OCI-LY1 (cell line): ENCODE measurements at regions not wholly inside any gene's neighbourhood (a gene's known extent, or its start where the extent isn't known, plus 50 kb on each side); places are given as distances from the start of the nearest gene placed in this dataset.

Source experiments
- H2AFZ ChIP-seq: fragments of 200-600 bp; sonication (generic), shearing (Covaris generic); 2 replicates; pipeline ENCODE4 v1.6.0; 2014; ENCODE audit warnings: antibody characterized with exemption, mild to moderate bottlenecking, low read length
- H3F3A ChIP-seq: fragments of 200-600 bp; sonication (generic), shearing (Covaris generic); 2 replicates; pipeline ENCODE4 v1.6.0; 2014; ENCODE audit warnings: mild to moderate bottlenecking, antibody characterized with exemption, low read length, moderate library complexity; ENCODE audit not compliant: insufficient read depth
- H3K27ac ChIP-seq: fragments of 200-600 bp; sonication (generic); 2 replicates; pipeline ENCODE4 v1.5.1; 2014; ENCODE audit warnings: low read length, mixed run types, mild to moderate bottlenecking, low read depth; ENCODE audit not compliant: poor library complexity, severe bottlenecking
- H3K27me3 ChIP-seq: fragments of 200-600 bp; sonication (generic); 2 replicates; pipeline ENCODE4 v1.6.0; 2014; ENCODE audit warnings: antibody characterized with exemption, mild to moderate bottlenecking, low read length, moderate library complexity; ENCODE audit not compliant: insufficient read depth
- H3K36me3 ChIP-seq: fragments of 200-600 bp; sonication (generic); 2 replicates; pipeline ENCODE4 v1.6.1; 2014; ENCODE audit warnings: mild to moderate bottlenecking, antibody characterized with exemption, low read length, moderate library complexity, mixed read lengths; ENCODE audit not compliant: insufficient read depth
- H3K4me1 ChIP-seq: fragments of 200-600 bp; sonication (generic); 2 replicates; pipeline ENCODE4 v1.5.1; 2014; ENCODE audit warnings: mild to moderate bottlenecking, low read length, moderate library complexity; ENCODE audit not compliant: insufficient read depth, severe bottlenecking
- H3K4me2 ChIP-seq: fragments of 200-600 bp; sonication (generic), shearing (Covaris generic); 2 replicates; pipeline ENCODE4 v1.6.1; 2014; ENCODE audit warnings: low read length
- H3K4me3 ChIP-seq: fragments of 200-600 bp; sonication (generic); 2 replicates; pipeline ENCODE4 v1.5.1; 2014; ENCODE audit warnings: low read length, low read depth, mild to moderate bottlenecking, mixed read lengths; ENCODE audit not compliant: poor library complexity, severe bottlenecking
- H3K79me2 ChIP-seq: fragments of 200-600 bp; shearing (Covaris generic); 2 replicates; pipeline ENCODE4 v1.6.1; 2016; ENCODE audit warnings: mixed run types, low read length, mixed read lengths; ENCODE audit not compliant: insufficient read depth
- H3K9ac ChIP-seq: fragments of 200-600 bp; sonication (generic), shearing (Covaris generic); 2 replicates; pipeline ENCODE4 v1.6.1; 2014; ENCODE audit warnings: mild to moderate bottlenecking, low read length, mixed read lengths
- H3K9me2 ChIP-seq: fragments of 200-600 bp; sonication (generic), shearing (Covaris generic); 2 replicates; pipeline ENCODE4 v1.6.1; 2014; ENCODE audit warnings: low read depth, mild to moderate bottlenecking, low read length, mixed read lengths
- H3K9me3 ChIP-seq: fragments of 200-600 bp; shearing (Covaris generic); 2 replicates; pipeline ENCODE4 v1.6.1; 2014; ENCODE audit warnings: low read length, mixed read lengths
- H4K20me1 ChIP-seq: fragments of 200-600 bp; sonication (generic), shearing (Covaris generic); 2 replicates; pipeline ENCODE4 v1.6.0; 2016; ENCODE audit warnings: mild to moderate bottlenecking, low read length; ENCODE audit not compliant: insufficient read depth
- EZH2 ChIP-seq: fragments of 200-600 bp; sonication (generic), shearing (Covaris generic); IDR thresholded peaks from 2 replicates; pipeline ENCODE4 v1.8.0; 2017; ENCODE audit warnings: borderline replicate concordance, mixed run types, mild to moderate bottlenecking, antibody characterized with exemption, low read length, moderate library complexity, mixed read lengths
- TF ChIP-seq, protein P1 (sequence below): fragments of 200-600 bp; sonication (generic), shearing (Covaris generic); IDR thresholded peaks from 2 replicates; pipeline ENCODE4 v1.5.1; 2017; ENCODE audit warnings: mild to moderate bottlenecking, antibody characterized with exemption, low read length, moderate library complexity, mixed read lengths

DNA sequence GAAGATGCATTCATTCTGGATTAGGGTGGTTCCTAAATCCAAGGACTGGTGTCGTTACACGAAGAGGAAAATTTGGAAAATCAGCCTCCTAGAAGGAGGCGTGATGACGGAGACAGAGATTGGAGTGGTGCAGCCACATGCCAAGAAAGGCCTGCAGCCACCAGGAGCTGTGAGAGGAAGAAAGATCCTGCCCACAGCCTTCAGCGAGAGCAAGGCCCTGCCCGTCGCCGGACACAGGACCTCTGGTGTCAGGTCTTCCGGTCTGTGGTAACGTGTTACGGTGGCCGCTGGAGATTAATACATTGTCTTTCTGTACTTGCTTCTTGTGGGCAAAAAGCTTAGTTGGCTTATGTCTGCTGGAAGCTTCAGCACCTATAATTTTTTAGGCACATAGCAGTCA, 1045.8 kb downstream of the BRD1 start:
- Histone ChIP-seq H3K4me3 (no peak overlapping the region), H3K36me3 (no peaks in the 10 kb centered on the region; the same call in 1 of the 2 replicates), H3K79me2 (no peaks in the 10 kb centered on the region), H3K9me2 (no peaks in the 10 kb centered on the region), H3K4me2 (no peak overlapping the region), H3K27ac (no peak overlapping the region), H3K9ac (no peak overlapping the region), H3F3A (no peaks in the 10 kb centered on the region), H3K9me3 (no peaks in the 10 kb centered on the region), H4K20me1 (no peaks in the 10 kb centered on the region), H3K27me3 (no peaks in the 10 kb centered on the region), H3K4me1 (no peaks in the 10 kb centered on the region), H2AFZ (no peak overlapping the region)
- TF ChIP-seq, protein P1, sequence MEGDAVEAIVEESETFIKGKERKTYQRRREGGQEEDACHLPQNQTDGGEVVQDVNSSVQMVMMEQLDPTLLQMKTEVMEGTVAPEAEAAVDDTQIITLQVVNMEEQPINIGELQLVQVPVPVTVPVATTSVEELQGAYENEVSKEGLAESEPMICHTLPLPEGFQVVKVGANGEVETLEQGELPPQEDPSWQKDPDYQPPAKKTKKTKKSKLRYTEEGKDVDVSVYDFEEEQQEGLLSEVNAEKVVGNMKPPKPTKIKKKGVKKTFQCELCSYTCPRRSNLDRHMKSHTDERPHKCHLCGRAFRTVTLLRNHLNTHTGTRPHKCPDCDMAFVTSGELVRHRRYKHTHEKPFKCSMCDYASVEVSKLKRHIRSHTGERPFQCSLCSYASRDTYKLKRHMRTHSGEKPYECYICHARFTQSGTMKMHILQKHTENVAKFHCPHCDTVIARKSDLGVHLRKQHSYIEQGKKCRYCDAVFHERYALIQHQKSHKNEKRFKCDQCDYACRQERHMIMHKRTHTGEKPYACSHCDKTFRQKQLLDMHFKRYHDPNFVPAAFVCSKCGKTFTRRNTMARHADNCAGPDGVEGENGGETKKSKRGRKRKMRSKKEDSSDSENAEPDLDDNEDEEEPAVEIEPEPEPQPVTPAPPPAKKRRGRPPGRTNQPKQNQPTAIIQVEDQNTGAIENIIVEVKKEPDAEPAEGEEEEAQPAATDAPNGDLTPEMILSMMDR = no peak
- no peak for TF ChIP-seq EZH2

DNA sequence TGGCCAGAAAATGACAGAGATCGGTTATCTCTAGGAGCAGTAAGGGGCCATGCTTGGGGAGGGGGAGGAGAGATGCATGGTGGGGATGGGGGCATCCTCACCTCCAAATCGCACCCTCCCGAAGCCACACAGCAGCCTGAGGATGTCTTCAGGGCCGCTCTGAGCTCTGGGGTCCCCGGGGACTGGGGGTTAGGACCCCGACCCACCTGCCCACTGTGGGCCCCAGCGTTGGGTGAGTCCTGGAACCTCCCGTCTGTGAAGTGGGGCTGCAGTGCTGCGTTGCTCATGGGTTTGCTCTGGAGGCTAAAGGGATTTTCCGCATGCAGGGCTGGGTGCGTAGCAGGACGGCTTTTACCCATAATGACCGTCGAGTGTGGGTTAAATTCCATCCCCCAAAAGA, 1046.3 kb downstream of the BRD1 start:
- Histone ChIP-seq H3K27ac (no peak overlapping the region), H3K79me2 (no peaks in the 10 kb centered on the region), H3K36me3 (no peaks in the 10 kb centered on the region; the same call in 1 of the 2 replicates), H3K9me2 (no peaks in the 10 kb centered on the region), H3K27me3 (no peaks in the 10 kb centered on the region), H3K9me3 (peaks cover 2% of the 10 kb centered on the region; the same call in 1 of the 2 replicates), H2AFZ (no peak overlapping the region), H3K9ac (no peak overlapping the region), H3F3A (no peaks in the 10 kb centered on the region), H3K4me2 (no peak overlapping the region), H3K4me3 (no peak overlapping the region), H4K20me1 (no peaks in the 10 kb centered on the region), H3K4me1 (no peaks in the 10 kb centered on the region)
- TF ChIP-seq, protein P1 = no peak
- TF ChIP-seq EZH2 = no peak

DNA sequence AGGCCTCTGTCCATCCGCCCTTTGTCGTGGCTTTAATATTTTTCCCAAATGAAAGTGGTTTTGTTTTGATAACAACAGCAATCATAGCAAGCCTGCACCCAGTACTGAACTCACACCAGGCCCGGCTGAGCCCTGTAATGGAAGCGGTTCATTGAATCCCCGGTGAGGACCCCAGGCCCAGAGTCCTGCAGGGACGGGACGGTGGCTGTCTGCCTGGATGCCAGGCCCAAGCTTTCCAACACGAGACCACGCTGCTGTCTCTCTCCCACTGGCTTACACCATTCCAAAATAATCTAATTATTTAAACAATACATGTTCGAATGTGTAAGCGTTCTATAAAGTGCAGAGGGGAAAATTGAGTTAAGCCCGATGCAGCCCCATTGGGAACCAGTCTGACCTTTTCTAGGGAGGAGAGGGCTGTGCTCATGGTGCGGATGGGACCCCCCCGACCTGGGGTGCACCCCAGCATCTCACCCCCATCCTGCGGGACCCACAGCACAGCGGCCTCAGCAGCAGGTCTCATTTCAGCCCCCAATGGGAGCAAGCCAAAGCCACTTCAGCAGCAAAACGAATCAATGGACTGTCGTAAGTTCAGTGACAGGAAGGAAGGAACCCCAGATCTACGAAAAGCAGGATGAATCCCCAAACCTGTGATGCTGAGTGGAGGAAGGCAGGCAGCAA, 1046.9 kb downstream of the BRD1 start:
- H2AFZ ChIP-seq = no peak overlapping the region
- H3K4me3 ChIP-seq = no peak overlapping the region
- no peaks in the 10 kb centered on the region for H3K9me2 ChIP-seq
- H3F3A ChIP-seq = no peaks in the 10 kb centered on the region
- no peaks in the 10 kb centered on the region; the same call in 1 of the 2 replicates for H3K36me3 ChIP-seq
- no peaks in the 10 kb centered on the region for H4K20me1 ChIP-seq
- H3K79me2 ChIP-seq = no peaks in the 10 kb centered on the region
- H3K9ac ChIP-seq = no peak overlapping the region
- no peaks in the 10 kb centered on the region for H3K27me3 ChIP-seq
- H3K27ac ChIP-seq = no peak overlapping the region
- H3K9me3 ChIP-seq = peaks cover 4% of the 10 kb centered on the region; the same call in 1 of the 2 replicates
- TF ChIP-seq, protein P1 = no peak
- no peak for TF ChIP-seq EZH2
- H3K4me2 ChIP-seq = no peak overlapping the region
- H3K4me1 ChIP-seq = no peaks in the 10 kb centered on the region
